HEK293T (cell line): ENCODE measurements at regions not wholly inside any gene's neighbourhood (a gene's known extent, or its start where the extent isn't known, plus 50 kb on each side); places are given as distances from the start of the nearest gene placed in this dataset.

Experiments
- CTCF ChIA-PET: fragments of 350-600 bp; formaldehyde crosslinking; extraction: SDS; loops from one replicate; lab custom pipeline; 2021; ENCODE audit warnings: antibody characterized with exemption, inconsistent platforms; lab: Yijun Ruan, JAX
- POLR2A ChIA-PET: fragments of 350-600 bp; formaldehyde crosslinking; extraction: SDS; loops from one replicate; lab custom pipeline; 2020; ENCODE audit warnings: antibody characterized with exemption, inconsistent platforms; lab: Yijun Ruan, JAX
- DNase-seq: peaks from one replicate; pipeline ENCODE4 v3.0.0; 2012; ENCODE audit warnings: mixed read lengths; ENCODE audit errors: extremely low spot score
- ARNT ChIP-seq: fragments of 450-650 bp; IDR thresholded peaks from 2 replicates; pipeline ENCODE4 v1.6.1; 2017; ENCODE audit warnings: mild to moderate bottlenecking
- BHLHE40 ChIP-seq: fragments of 450-650 bp; IDR thresholded peaks from 2 replicates; pipeline ENCODE4 v1.6.1; 2016; ENCODE audit warnings: mild to moderate bottlenecking, moderate library complexity, borderline replicate concordance
- CTBP1 ChIP-seq: fragments of 450-650 bp; IDR thresholded peaks from 2 replicates; pipeline ENCODE4 v1.6.1; 2016; ENCODE audit warnings: borderline replicate concordance
- ELF4 ChIP-seq: fragments of 450-650 bp; IDR thresholded peaks from 2 replicates; pipeline ENCODE4 v1.6.1; 2017; ENCODE audit warnings: antibody characterized with exemption
- FOXA1 ChIP-seq: fragments of 450-650 bp; IDR thresholded peaks from 2 replicates; pipeline ENCODE4 v1.6.1; 2016; ENCODE audit warnings: mild to moderate bottlenecking
- FOXK2 ChIP-seq: fragments of 450-650 bp; IDR thresholded peaks from 2 replicates; pipeline ENCODE4 v1.6.1; 2016; ENCODE audit warnings: mild to moderate bottlenecking
- FOXM1 ChIP-seq: fragments of 450-650 bp; IDR thresholded peaks from 2 replicates; pipeline ENCODE4 v1.6.1; 2017; ENCODE audit warnings: mild to moderate bottlenecking, borderline replicate concordance
- HDGF ChIP-seq: fragments of 450-650 bp; IDR thresholded peaks from 2 replicates; pipeline ENCODE4 v1.6.1; 2017; ENCODE audit warnings: antibody characterized with exemption, borderline replicate concordance
- L3MBTL2 ChIP-seq: fragments of 450-650 bp; conservative IDR thresholded peaks from 2 replicates; pipeline ENCODE4 v1.6.1; 2016; ENCODE audit warnings: mild to moderate bottlenecking
- LEF1 ChIP-seq: fragments of 450-650 bp; IDR thresholded peaks from 2 replicates; pipeline ENCODE4 v1.6.1; 2017; ENCODE audit warnings: mild to moderate bottlenecking, borderline replicate concordance
- NFRKB ChIP-seq: fragments of 450-650 bp; IDR thresholded peaks from 2 replicates; pipeline ENCODE4 v1.6.1; 2016; ENCODE audit warnings: mild to moderate bottlenecking, moderate library complexity
- SP1 ChIP-seq: fragments of 450-650 bp; IDR thresholded peaks from 2 replicates; pipeline ENCODE4 v1.6.1; 2017
- SUZ12 ChIP-seq: fragments of 450-650 bp; IDR thresholded peaks from 2 replicates; pipeline ENCODE4 v1.6.1; 2016; ENCODE audit warnings: mild to moderate bottlenecking
- TARDBP ChIP-seq: fragments of 450-650 bp; IDR thresholded peaks from 2 replicates; pipeline ENCODE4 v1.6.1; 2016
- ZNF384 ChIP-seq: fragments of 450-650 bp; IDR thresholded peaks from 2 replicates; pipeline ENCODE4 v1.6.1; 2016
- TF ChIP-seq, protein P1 (sequence below): fragments of 450-650 bp; IDR thresholded peaks from 2 replicates; pipeline ENCODE4 v1.6.1; 2016

DNA sequence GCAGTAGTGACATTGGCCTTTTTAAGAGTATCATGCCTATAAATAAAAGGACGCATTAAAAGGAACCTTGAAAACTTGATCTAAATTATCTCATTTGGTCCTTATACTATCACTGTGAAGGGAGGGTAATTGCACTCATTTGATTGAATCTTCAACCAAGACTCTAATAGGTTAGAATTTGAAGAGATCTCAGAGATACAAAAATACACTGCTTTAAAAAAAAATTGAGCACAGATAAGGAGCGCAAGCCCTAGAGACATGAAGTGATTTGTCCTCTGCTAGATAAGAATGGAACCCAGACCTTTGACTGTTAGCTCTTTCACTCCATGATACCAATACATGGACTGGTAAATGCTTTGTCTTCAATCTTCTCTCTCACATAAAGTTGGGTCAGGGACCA lies 58.2 kb upstream of the RXFP2 start:
- no peak for DNase-seq
- CTCF ChIA-PET, result no interaction called here
- POLR2A ChIA-PET, result no interaction called here
- TF ChIP-seq, protein P1, sequence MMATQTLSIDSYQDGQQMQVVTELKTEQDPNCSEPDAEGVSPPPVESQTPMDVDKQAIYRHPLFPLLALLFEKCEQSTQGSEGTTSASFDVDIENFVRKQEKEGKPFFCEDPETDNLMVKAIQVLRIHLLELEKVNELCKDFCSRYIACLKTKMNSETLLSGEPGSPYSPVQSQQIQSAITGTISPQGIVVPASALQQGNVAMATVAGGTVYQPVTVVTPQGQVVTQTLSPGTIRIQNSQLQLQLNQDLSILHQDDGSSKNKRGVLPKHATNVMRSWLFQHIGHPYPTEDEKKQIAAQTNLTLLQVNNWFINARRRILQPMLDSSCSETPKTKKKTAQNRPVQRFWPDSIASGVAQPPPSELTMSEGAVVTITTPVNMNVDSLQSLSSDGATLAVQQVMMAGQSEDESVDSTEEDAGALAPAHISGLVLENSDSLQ, result no peak
- TF ChIP-seq NFRKB (no peak), ZNF384 (no peak), TARDBP (no peak), CTBP1 (no peak), LEF1 (no peak), BHLHE40 (no peak), ARNT (no peak), L3MBTL2 (no peak), HDGF (no peak), SP1 (no peak), FOXA1 (no peak)

DNA sequence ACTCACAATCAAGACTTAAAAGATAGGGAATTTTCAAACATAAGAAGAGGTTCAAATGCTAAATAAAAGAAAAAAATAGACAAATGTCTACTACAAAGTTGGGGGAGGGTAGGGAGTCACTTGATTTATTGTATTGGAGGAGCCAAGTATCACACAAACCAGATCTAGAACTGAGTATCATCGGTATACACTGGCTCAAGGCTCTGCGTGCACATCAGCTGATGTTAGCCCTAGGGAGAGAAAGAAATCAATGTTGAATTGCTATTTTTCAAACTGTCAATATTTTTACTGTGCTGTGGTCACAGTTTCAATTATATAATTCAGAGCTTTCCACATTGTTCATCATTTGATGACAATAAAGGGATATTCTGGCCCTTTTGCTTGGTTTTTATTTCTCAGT lies 54.9 kb upstream of the RXFP2 start:
- TF ChIP-seq FOXA1 (no peak), NFRKB (no peak), SUZ12 (no peak), TARDBP (no peak), FOXM1 (no peak), ELF4 (no peak), L3MBTL2 (no peak), ZNF384 (no peak), BHLHE40 (no peak), CTBP1 (no peak), ARNT (no peak), HDGF (no peak)
- TF ChIP-seq, protein P1, result no peak
- ChIA-PET CTCF (no interaction called here), POLR2A (no interaction called here)
- DNase-seq, result no peak

GRCh38 chr13:31686670-31687425 lies 52.5 kb upstream of the RXFP2 start:
- no peak for DNase-seq
- ChIA-PET POLR2A (no interaction called here), CTCF (no interaction called here)

More at GRCh38 chr13:31686670-31687425, 52.5 kb upstream of the RXFP2 start:
- TF ChIP-seq HDGF (no peak), FOXK2 (no peak), L3MBTL2 (no peak), NFRKB (no peak), BHLHE40 (no peak), FOXM1 (no peak), ZNF384 (no peak), ARNT (no peak), SUZ12 (no peak), ELF4 (no peak), SP1 (no peak)
- TF ChIP-seq, protein P1, result no peak
